Activated T-helper 1 cell treated with anti-CD3 and anti-CD28 coated beads, Interleukin-2, amount 50 U/mL, for 16 hours (primary cell): ENCODE measurements at regions not wholly inside any gene's neighbourhood (a gene's known extent, or its start where the extent isn't known, plus 50 kb on each side); places are given as distances from the start of the nearest gene placed in this dataset.

Experiments used
- DNase-seq, 2 donors: peaks; one replicate each; pipeline ENCODE4 v3.0.0-alpha.2; 2020; ENCODE audit warnings: low read depth in 1 of 2, low spot score in 1 of 2

GRCh38 chr15:95922431-95922830 is 408.1 kb upstream of the NR2F2 start:
- DNase-seq = no peak

- DNase-seq = no peak
These were observed 406.7 kb upstream of the NR2F2 start for GRCh38 chr15:95923792-95924191.

- no peak for DNase-seq
These were observed 401.7 kb upstream of the NR2F2 start for GRCh38 chr15:95928822-95929221.

GRCh38 chr15:95929232-95929846 is 401.2 kb upstream of the NR2F2 start:
- DNase-seq = no peak

GRCh38 chr15:95930659-95931375 is 399.7 kb upstream of the NR2F2 start:
- DNase-seq = no peak

GRCh38 chr15:95931619-95932018 is 398.9 kb upstream of the NR2F2 start:
- no peak for DNase-seq

- no peak for DNase-seq
These were observed 398.4 kb upstream of the NR2F2 start for GRCh38 chr15:95932141-95932540.

GRCh38 chr15:95932676-95933075 is 397.8 kb upstream of the NR2F2 start:
- no peak for DNase-seq

GRCh38 chr15:95935852-95936251 is 394.6 kb upstream of the NR2F2 start:
- DNase-seq = no peak

- no peak for DNase-seq
These were observed 393.4 kb upstream of the NR2F2 start for GRCh38 chr15:95937128-95937528.

GRCh38 chr15:95940431-95940985 is 390.0 kb upstream of the NR2F2 start:
- DNase-seq = no peak

- no peak for DNase-seq
These were observed 386.3 kb upstream of the NR2F2 start for GRCh38 chr15:95944193-95944592.

GRCh38 chr15:95944661-95945255 is 385.7 kb upstream of the NR2F2 start:
- no peak for DNase-seq

- DNase-seq = no peak
These were observed 384.3 kb upstream of the NR2F2 start for GRCh38 chr15:95946241-95946640.

GRCh38 chr15:95946926-95947325 is 383.6 kb upstream of the NR2F2 start:
- DNase-seq = no peak

GRCh38 chr15:95948411-95948810 is 382.1 kb upstream of the NR2F2 start:
- DNase-seq = no peak

- no peak for DNase-seq
These were observed 377.5 kb upstream of the NR2F2 start for GRCh38 chr15:95953032-95953431.

- DNase-seq = no peak
These were observed 372.6 kb upstream of the NR2F2 start for GRCh38 chr15:95957861-95958260.

- DNase-seq = no peak
These were observed 372.1 kb upstream of the NR2F2 start for GRCh38 chr15:95958382-95958781.

GRCh38 chr15:95968856-95969255 is 361.6 kb upstream of the NR2F2 start:
- DNase-seq = no peak

- DNase-seq = no peak
These were observed 360.2 kb upstream of the NR2F2 start for GRCh38 chr15:95970326-95970725.

GRCh38 chr15:95972041-95972553 is 358.4 kb upstream of the NR2F2 start:
- no peak for DNase-seq
